ENCODE measurements at regions not wholly inside any gene's neighbourhood (a gene's known extent, or its start where the extent isn't known, plus 50 kb on each side); places are given as distances from the start of the nearest gene placed in this dataset.

DNA sequence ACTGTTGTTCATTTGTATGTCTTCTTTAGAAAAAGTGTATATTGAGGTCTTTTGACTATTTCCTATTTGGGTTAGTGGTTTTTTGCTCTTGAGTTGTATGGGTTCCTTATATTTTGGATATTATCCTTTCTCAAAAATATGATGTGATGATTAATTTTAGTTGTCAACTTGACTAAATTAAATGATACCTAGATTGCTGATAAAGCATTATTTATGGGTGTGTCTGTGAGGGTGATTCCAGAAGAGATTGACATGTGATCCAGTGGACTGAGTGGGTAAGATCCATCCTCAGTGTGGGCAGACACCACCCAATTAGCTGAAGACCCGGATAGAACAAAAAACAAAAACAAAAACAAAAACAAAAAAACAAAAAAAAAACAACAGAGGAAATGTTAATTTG is 115.1 kb upstream of the KIF2A start:
- no peak for TF ChIP-seq FOXP2 (optimal IDR thresholded peaks at IDR 0.05; ENCODE audit: borderline replicate concordance, extremely low read depth, extremely low read length, insufficient read depth)
- no peak for TF ChIP-seq TAF1 (IDR thresholded peaks at IDR 0.05; ENCODE audit: borderline replicate concordance, insufficient read depth, low read length)
- TF ChIP-seq REST (IDR thresholded peaks at IDR 0.05; ENCODE audit: insufficient read depth in 1 of 2, low read depth in 2 of 2, low read length in 2 of 2), result no peak
- no peak for TF ChIP-seq SIN3A (IDR thresholded peaks at IDR 0.05; ENCODE audit: borderline replicate concordance, insufficient read depth, low read length)

DNA sequence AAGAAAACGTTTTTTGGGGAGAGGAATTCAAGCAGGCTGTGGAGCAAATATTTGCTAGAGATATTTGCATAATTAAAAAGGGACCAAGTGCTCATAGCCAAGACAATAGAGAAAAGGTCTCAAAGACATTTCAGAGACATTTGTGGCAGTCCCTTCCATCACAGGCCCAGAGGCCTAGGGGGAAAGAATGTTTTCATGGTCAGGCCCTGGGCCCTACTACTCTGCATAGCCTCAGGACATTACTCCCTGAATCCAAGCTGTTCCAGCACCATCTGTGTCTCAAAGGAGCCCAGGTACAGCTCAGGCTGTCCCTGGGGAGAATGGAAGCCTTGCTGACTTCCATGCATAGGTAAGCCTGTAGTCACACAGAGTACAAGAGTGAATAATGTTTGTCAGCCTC is 113.0 kb upstream of the KIF2A start:
- TF ChIP-seq REST (IDR thresholded peaks at IDR 0.05; ENCODE audit: insufficient read depth in 1 of 2, low read depth in 2 of 2, low read length in 2 of 2), result no peak
- TF ChIP-seq SIN3A (IDR thresholded peaks at IDR 0.05; ENCODE audit: borderline replicate concordance, insufficient read depth, low read length), result no peak
- TF ChIP-seq TAF1 (IDR thresholded peaks at IDR 0.05; ENCODE audit: borderline replicate concordance, insufficient read depth, low read length), result no peak
- no peak for TF ChIP-seq FOXP2 (optimal IDR thresholded peaks at IDR 0.05; ENCODE audit: borderline replicate concordance, extremely low read depth, extremely low read length, insufficient read depth)
- no peak for TF ChIP-seq POLR2AphosphoS5 (IDR thresholded peaks at IDR 0.05; ENCODE audit: low read depth, low read length)

DNA sequence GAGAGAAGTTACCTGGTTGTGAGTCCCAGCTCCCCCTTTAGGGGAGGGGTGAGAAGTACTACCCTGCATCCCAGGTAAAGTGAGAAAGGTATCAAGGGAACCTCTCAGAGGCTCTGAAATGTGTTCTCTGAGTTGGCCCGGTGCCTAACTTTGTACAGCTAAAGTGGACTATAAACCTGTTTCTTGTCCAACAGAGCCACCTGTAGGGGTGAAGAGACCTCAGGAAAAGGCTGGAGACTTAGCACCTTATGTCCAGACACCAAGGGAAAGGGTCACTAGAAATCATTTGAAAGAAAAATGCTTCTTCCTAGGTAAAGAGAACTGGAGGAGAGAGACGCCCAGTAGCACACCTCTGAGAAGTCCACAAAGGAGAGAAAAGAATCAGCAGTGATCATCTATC is 108.3 kb upstream of the KIF2A start:
- TF ChIP-seq TAF1 (IDR thresholded peaks at IDR 0.05; ENCODE audit: borderline replicate concordance, insufficient read depth, low read length), result no peak
- no peak for TF ChIP-seq FOXP2 (optimal IDR thresholded peaks at IDR 0.05; ENCODE audit: borderline replicate concordance, extremely low read depth, extremely low read length, insufficient read depth)
- TF ChIP-seq REST (IDR thresholded peaks at IDR 0.05; ENCODE audit: insufficient read depth in 1 of 2, low read depth in 2 of 2, low read length in 2 of 2), result no peak
- TF ChIP-seq POLR2AphosphoS5 (IDR thresholded peaks at IDR 0.05; ENCODE audit: low read depth, low read length), result no peak
- TF ChIP-seq SIN3A (IDR thresholded peaks at IDR 0.05; ENCODE audit: borderline replicate concordance, insufficient read depth, low read length), result no peak

DNA sequence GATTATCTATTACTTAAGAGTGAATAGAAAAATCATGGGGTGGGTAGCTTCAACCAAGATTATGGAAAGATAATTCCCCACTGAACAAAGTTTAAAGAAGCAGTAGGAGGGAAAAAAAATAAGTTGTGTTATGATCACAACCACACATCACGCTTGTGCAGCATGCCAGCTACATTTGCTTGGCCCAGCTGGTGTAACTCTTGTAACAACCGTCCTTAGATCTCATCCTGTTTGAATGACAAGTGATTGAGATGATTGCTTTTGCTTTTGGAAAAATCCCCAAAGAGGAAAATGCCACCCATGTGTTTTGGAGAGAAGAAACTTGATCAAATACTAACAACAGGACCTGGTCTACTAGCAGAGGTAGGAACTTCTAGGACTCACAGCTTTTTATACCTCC is 107.6 kb upstream of the KIF2A start:
- TF ChIP-seq POLR2AphosphoS5 (IDR thresholded peaks at IDR 0.05; ENCODE audit: low read depth, low read length), result no peak
- no peak for TF ChIP-seq REST (IDR thresholded peaks at IDR 0.05; ENCODE audit: insufficient read depth in 1 of 2, low read depth in 2 of 2, low read length in 2 of 2)
- no peak for TF ChIP-seq SIN3A (IDR thresholded peaks at IDR 0.05; ENCODE audit: borderline replicate concordance, insufficient read depth, low read length)
- TF ChIP-seq FOXP2 (optimal IDR thresholded peaks at IDR 0.05; ENCODE audit: borderline replicate concordance, extremely low read depth, extremely low read length, insufficient read depth), result no peak
- TF ChIP-seq TAF1 (IDR thresholded peaks at IDR 0.05; ENCODE audit: borderline replicate concordance, insufficient read depth, low read length), result no peak

Measured in PFSK-1 (cell line).